A549 (cell line): ENCODE measurements at regions not wholly inside any gene's neighbourhood (a gene's known extent, or its start where the extent isn't known, plus 50 kb on each side); places are given as distances from the start of the nearest gene placed in this dataset.

Experiments used
- ATAC-seq, 2 experiments: fragments of 200-7000 bp in 1 of 2; fragments of >200 bp in 1 of 2; cut with Nextera tagmentation in 1 of 2; cut with Tn5 transposase in 1 of 2; 3 replicates each; pipeline versions ENCODE4 v1.8.0 to v1.9.1; 2018 to 2020; ENCODE audit warnings: mild to moderate bottlenecking in 1 of 2, moderate library complexity in 1 of 2
- CTCF ChIA-PET: fragments of 300-600 bp; sonication (Branson Sonifier 250); formaldehyde crosslinking; extraction: SDS; loops from one replicate; lab custom pipeline; 2021; ENCODE audit warnings: antibody characterized with exemption, inconsistent platforms; lab: Yijun Ruan, JAX
- POLR2A ChIA-PET: fragments of 350-600 bp; formaldehyde crosslinking; extraction: SDS; loops from one replicate; lab custom pipeline; 2021; ENCODE audit warnings: antibody characterized with exemption, inconsistent platforms; lab: Yijun Ruan, JAX
- DNase-seq, 2 experiments: peaks; one replicate each; pipeline versions ENCODE4 v3.0.0 to v3.0.0-alpha.2; 2011 to 2016; ENCODE audit warnings: low read depth in 1 of 2, low spot score in 1 of 2
- FAIRE-seq: peaks from 2 replicates; lab custom pipeline; 2011; peaks lifted over from hg19 to GRCh38; lab: Jason Lieb, UNC
- H3K27ac ChIP-seq, 2 experiments: fragments of >200 bp; sonication (Bioruptor Twin); formaldehyde crosslinking; 3 replicates each; pipeline ENCODE4 v1.5.1; 2016 to 2017
- H3K4me1 ChIP-seq: fragments of >200 bp; sonication (Bioruptor Twin); formaldehyde crosslinking; 3 replicates; pipeline ENCODE4 v1.6.1; 2016
- H3K4me2 ChIP-seq: fragments of >200 bp; sonication (Bioruptor Twin); formaldehyde crosslinking; 3 replicates; pipeline ENCODE4 v1.6.1; 2016
- H3K4me3 ChIP-seq: fragments of >200 bp; sonication (Bioruptor Twin); formaldehyde crosslinking; 3 replicates; pipeline ENCODE4 v1.5.1; 2016
- H3K9me3 ChIP-seq: fragments of >200 bp; sonication (Bioruptor Twin); formaldehyde crosslinking; 3 replicates; pipeline ENCODE4 v1.6.1; 2016
- CBX2 ChIP-seq: fragments of 200-600 bp; sonication (generic); IDR thresholded peaks from 2 replicates; pipeline ENCODE4 v1.6.1; 2016; ENCODE audit warnings: low read depth, mild to moderate bottlenecking, borderline replicate concordance
- CHD2 ChIP-seq: fragments of 150-350 bp; IDR thresholded peaks from 2 replicates; pipeline ENCODE4 v1.6.1; 2014; ENCODE audit warnings: low read length; ENCODE audit not compliant: partially characterized antibody
- EP300 ChIP-seq, 2 experiments: fragments of >200 bp; sonication (Bioruptor Twin); formaldehyde crosslinking; IDR thresholded peaks; 2 replicates in 1 of 2; 3 replicates in 1 of 2; pipeline ENCODE4 v1.6.1; 2016 to 2017
- FOSL2 ChIP-seq, 2 experiments: fragments of 450-650 bp in 1 of 2; fragments of >200 bp in 1 of 2; sonication (Bioruptor Twin) in 1 of 2; formaldehyde crosslinking; IDR thresholded peaks; 2 replicates each; pipeline versions ENCODE4 v1.5.0 to v1.6.1; 2016 to 2020; ENCODE audit warnings: mild to moderate bottlenecking in 1 of 2, moderate library complexity in 1 of 2
- HOXB5 ChIP-seq: fragments of 250-450 bp; sonication (Bioruptor Pico); IDR thresholded peaks from 2 replicates; pipeline ENCODE4 v1.5.0; 2020; ENCODE audit warnings: mild to moderate bottlenecking, moderate library complexity
- JUNB ChIP-seq: fragments of >200 bp; sonication (Bioruptor Twin); formaldehyde crosslinking; IDR thresholded peaks from 2 replicates; pipeline ENCODE4 v1.6.1; 2016
- KDM1A ChIP-seq: fragments of 200-600 bp; sonication (generic); IDR thresholded peaks from 2 replicates; pipeline ENCODE4 v1.6.1; 2016; ENCODE audit warnings: low read depth, mild to moderate bottlenecking
- KDM5A ChIP-seq: fragments of 200-600 bp; sonication (generic); IDR thresholded peaks from 2 replicates; pipeline ENCODE4 v1.6.1; 2016; ENCODE audit warnings: antibody characterized with exemption, mild to moderate bottlenecking
- MYC ChIP-seq: IDR thresholded peaks from 2 replicates; pipeline ENCODE4 v1.6.1; 2012; ENCODE audit warnings: mild to moderate bottlenecking, inconsistent platforms, low read length, improper control_type of control experiment, borderline replicate concordance
- POLR2A ChIP-seq: IDR thresholded peaks from 2 replicates; pipeline ENCODE4 v1.6.1; 2012; ENCODE audit warnings: mild to moderate bottlenecking, low read length
- RAD21 ChIP-seq, 2 experiments: fragments of >200 bp in 1 of 2; sonication (Bioruptor Twin) in 1 of 2; formaldehyde crosslinking in 1 of 2; IDR thresholded peaks in 1 of 2; conservative IDR thresholded peaks in 1 of 2; 2 replicates in 1 of 2; 3 replicates in 1 of 2; pipeline ENCODE4 v1.6.1; 2012 to 2018; ENCODE audit warnings: inconsistent platforms in 1 of 2
- RFX5 ChIP-seq: fragments of 450-650 bp; IDR thresholded peaks from 2 replicates; pipeline ENCODE4 v1.7.1; 2014; ENCODE audit warnings: antibody characterized with exemption, mild to moderate bottlenecking, moderate library complexity
- RNF2 ChIP-seq: fragments of 200-600 bp; sonication (generic); IDR thresholded peaks from 2 replicates; pipeline ENCODE4 v1.6.1; 2016; ENCODE audit warnings: low read depth, mild to moderate bottlenecking, antibody characterized with exemption, moderate library complexity, borderline replicate concordance
- SMC3 ChIP-seq: fragments of >200 bp; sonication (Bioruptor Twin); formaldehyde crosslinking; IDR thresholded peaks from 3 replicates; pipeline ENCODE4 v1.6.1; 2018; ENCODE audit warnings: inconsistent platforms
- ZC3H11A ChIP-seq: fragments of 450-650 bp; IDR thresholded peaks from 2 replicates; pipeline ENCODE4 v1.6.1; 2014; ENCODE audit warnings: antibody characterized with exemption, mild to moderate bottlenecking
- ZFP36 ChIP-seq: fragments of 450-650 bp; IDR thresholded peaks from 2 replicates; pipeline ENCODE4 v1.6.1; 2014; ENCODE audit warnings: borderline replicate concordance; ENCODE audit not compliant: partially characterized antibody
- ZSCAN20 ChIP-seq: fragments of 250-450 bp; sonication (Bioruptor Pico); IDR thresholded peaks from 2 replicates; pipeline ENCODE4 v1.8.0; 2022; ENCODE audit warnings: mild to moderate bottlenecking, moderate library complexity
- WGBS: methylation state at CpG from one replicate; pipeline ENCODE4 v1.1.6; 2017; ENCODE audit errors: missing lambda C conversion rate; 5-methylcytosine and 5-hydroxymethylcytosine counted together
- TF ChIP-seq, protein P1 (sequence below): fragments of 450-650 bp; IDR thresholded peaks from 2 replicates; pipeline ENCODE4 v1.6.1; 2014; ENCODE audit warnings: antibody characterized with exemption
- TF ChIP-seq, protein P2 (sequence below): fragments of >200 bp; sonication (Bioruptor Twin); formaldehyde crosslinking; IDR thresholded peaks from 2 replicates; pipeline ENCODE4 v1.6.1; 2016
- TF ChIP-seq, protein P3 (sequence below): fragments of 250-450 bp; sonication (Bioruptor Pico); IDR thresholded peaks from 2 replicates; pipeline ENCODE4 v1.5.0; 2021; ENCODE audit warnings: mild to moderate bottlenecking, moderate library complexity, borderline replicate concordance
- TF ChIP-seq, protein P4 (sequence below): IDR thresholded peaks from 2 replicates; pipeline ENCODE4 v1.6.1; 2012
- TF ChIP-seq, protein P5 (sequence below): fragments of 150-350 bp; IDR thresholded peaks from 2 replicates; pipeline ENCODE4 v1.6.1; 2014; ENCODE audit warnings: low read depth, mild to moderate bottlenecking, low read length
- TF ChIP-seq, protein P6 (sequence below): IDR thresholded peaks from 2 replicates; pipeline ENCODE4 v1.6.1; 2012
- TF ChIP-seq, protein P7 (sequence below): fragments of 250-450 bp; sonication (Bioruptor Pico); IDR thresholded peaks from 2 replicates; pipeline ENCODE4 v1.5.0; 2020; ENCODE audit warnings: low read depth, mild to moderate bottlenecking, moderate library complexity
- TF ChIP-seq, protein P8 (sequence below): fragments of >200 bp; sonication (Bioruptor Twin); formaldehyde crosslinking; IDR thresholded peaks from 3 replicates; pipeline ENCODE4 v1.5.1; 2016
- TF ChIP-seq, protein P9 (sequence below): IDR thresholded peaks from 2 replicates; pipeline ENCODE4 v1.6.1; 2012; ENCODE audit warnings: low read depth, borderline replicate concordance

DNA sequence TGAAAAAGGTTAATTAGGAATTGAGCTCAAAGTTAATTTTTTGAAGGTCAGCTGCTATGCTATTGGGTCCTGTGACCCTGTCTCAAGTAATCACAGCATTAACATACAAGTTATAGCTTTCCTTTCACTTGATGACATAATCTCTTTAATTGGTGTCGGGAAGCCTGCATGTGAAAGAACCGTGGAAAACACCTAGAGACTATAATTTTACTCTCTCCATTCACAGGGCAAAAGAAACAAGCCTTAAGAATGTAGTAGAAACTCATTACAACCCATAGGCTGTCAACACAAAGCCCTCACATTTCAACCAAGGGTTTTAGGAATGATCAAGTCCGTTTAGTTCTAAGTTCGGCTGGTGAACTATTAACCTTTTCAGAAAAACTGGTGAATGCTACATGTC lies 104.4 kb downstream of the PPM1A start:
- POLR2A ChIA-PET = no interaction called here
- Histone ChIP-seq H3K4me2 (no peak overlapping the region), H3K27ac (no peak overlapping the region)
- ATAC-seq = no peak
- CTCF ChIA-PET = interaction anchor here (9.2 kb wide), 1 partner anchor 209 kb away, joined by 126 read pairs; no protein-coding TSS in a partner anchor
- no peak for DNase-seq
- WGBS = 63% methylated on average over 4 of the region's 4 CpGs
- TF ChIP-seq, protein P1, sequence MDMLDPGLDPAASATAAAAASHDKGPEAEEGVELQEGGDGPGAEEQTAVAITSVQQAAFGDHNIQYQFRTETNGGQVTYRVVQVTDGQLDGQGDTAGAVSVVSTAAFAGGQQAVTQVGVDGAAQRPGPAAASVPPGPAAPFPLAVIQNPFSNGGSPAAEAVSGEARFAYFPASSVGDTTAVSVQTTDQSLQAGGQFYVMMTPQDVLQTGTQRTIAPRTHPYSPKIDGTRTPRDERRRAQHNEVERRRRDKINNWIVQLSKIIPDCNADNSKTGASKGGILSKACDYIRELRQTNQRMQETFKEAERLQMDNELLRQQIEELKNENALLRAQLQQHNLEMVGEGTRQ = no peak
- TF ChIP-seq JUNB = no peak
- no peak for TF ChIP-seq RFX5
- TF ChIP-seq RNF2 = no peak
- TF ChIP-seq SMC3 = no peak
- TF ChIP-seq ZSCAN20 = no peak
- TF ChIP-seq CBX2 = no peak
- TF ChIP-seq, all 56 proteins: peak for 0
- Histone ChIP-seq H3K9me3 (no peaks in the 10 kb centered on the region), H3K4me1 (no peaks in the 10 kb centered on the region), H3K4me3 (no peak overlapping the region)
- FAIRE-seq = peak; percentile 51

DNA sequence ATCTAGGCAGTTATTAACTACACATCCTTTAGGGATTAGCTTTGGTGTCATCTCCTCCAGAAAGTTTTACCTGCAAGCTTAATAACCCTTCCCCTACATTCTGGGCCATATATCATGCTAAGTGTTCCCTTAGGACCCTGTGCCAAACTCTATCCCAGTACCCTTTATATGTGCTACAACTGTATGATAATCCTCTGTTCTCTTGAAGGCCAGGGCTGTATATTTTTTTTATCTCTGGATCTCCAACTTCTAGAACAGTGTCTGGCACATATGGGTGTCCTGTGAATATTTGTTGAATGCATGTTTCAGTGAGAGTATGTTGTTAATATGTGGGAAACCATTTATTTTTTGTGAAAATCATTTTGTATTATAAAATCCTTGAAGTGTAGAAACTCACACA lies 106.7 kb downstream of the PPM1A start:
- Histone ChIP-seq H3K4me2 (no peak overlapping the region), H3K4me1 (no peaks in the 10 kb centered on the region), H3K27ac (no peak overlapping the region), H3K9me3 (no peaks in the 10 kb centered on the region), H3K4me3 (no peak overlapping the region)
- POLR2A ChIA-PET = no interaction called here
- TF ChIP-seq, protein P2, sequence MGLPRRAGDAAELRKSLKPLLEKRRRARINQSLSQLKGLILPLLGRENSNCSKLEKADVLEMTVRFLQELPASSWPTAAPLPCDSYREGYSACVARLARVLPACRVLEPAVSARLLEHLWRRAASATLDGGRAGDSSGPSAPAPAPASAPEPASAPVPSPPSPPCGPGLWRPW = no peak
- TF ChIP-seq, protein P3, sequence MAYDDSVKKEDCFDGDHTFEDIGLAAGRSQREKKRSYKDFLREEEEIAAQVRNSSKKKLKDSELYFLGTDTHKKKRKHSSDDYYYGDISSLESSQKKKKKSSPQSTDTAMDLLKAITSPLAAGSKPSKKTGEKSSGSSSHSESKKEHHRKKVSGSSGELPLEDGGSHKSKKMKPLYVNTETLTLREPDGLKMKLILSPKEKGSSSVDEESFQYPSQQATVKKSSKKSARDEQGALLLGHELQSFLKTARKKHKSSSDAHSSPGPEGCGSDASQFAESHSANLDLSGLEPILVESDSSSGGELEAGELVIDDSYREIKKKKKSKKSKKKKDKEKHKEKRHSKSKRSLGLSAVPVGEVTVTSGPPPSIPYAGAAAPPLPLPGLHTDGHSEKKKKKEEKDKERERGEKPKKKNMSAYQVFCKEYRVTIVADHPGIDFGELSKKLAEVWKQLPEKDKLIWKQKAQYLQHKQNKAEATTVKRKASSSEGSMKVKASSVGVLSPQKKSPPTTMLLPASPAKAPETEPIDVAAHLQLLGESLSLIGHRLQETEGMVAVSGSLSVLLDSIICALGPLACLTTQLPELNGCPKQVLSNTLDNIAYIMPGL = no peak
- TF ChIP-seq MYC (no peak), KDM1A (no peak), EP300 (IDR thresholded peaks at IDR 0.05) (no peak)
- TF ChIP-seq, protein P4, sequence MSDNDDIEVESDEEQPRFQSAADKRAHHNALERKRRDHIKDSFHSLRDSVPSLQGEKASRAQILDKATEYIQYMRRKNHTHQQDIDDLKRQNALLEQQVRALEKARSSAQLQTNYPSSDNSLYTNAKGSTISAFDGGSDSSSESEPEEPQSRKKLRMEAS = no peak
- CTCF ChIA-PET = interaction anchor here (1.3 kb wide), 1 partner anchor 24 kb away, joined by 4 read pairs; no protein-coding TSS in a partner anchor
- DNase-seq (no peak), ATAC-seq (no peak), FAIRE-seq (no peak)

DNA sequence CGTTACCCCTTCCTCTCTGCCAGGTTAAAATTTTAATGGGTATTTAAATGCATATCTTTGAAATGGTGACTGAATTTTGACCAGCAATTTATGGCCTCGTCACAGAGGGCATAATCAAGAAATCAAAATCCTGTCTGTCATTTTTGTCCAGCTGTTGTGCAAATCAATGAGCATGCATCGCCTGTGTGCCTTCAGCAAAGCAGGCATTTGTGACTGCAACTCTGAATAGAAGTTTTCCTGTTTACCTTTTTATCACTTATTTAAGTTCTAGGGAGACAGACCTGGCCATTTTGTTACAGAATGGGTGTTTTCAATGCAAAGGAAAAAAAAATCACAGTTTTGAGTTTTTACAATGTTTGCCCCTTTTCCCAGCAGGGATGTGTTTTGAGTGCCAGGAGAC lies 107.4 kb downstream of the PPM1A start:
- Histone ChIP-seq H3K4me1 (no peaks in the 10 kb centered on the region), H3K4me2 (no peak overlapping the region), H3K4me3 (no peak overlapping the region), H3K9me3 (no peaks in the 10 kb centered on the region), H3K27ac (no peak overlapping the region)
- ChIA-PET CTCF (interaction anchor here (1.3 kb wide), 1 partner anchor 25 kb away, joined by 4 read pairs; no protein-coding TSS in a partner anchor), POLR2A (no interaction called here)
- ATAC-seq (no peak), FAIRE-seq (no peak), DNase-seq (no peak)
- WGBS = 25% methylated on average over 3 of the region's 3 CpGs
- TF ChIP-seq KDM5A (no peak), FOSL2 (IDR thresholded peaks at IDR 0.05) (no peak), FOSL2 (CRISPR knock-in tag; IDR thresholded peaks at IDR 0.05) (no peak), POLR2A (no peak), ZC3H11A (no peak), ZFP36 (no peak), CHD2 (no peak), HOXB5 (no peak), RAD21 (conservative IDR thresholded peaks at IDR 0.05 in 1 of 2, IDR thresholded peaks at IDR 0.05 in 1 of 2) (no peak)
- TF ChIP-seq, protein P5, sequence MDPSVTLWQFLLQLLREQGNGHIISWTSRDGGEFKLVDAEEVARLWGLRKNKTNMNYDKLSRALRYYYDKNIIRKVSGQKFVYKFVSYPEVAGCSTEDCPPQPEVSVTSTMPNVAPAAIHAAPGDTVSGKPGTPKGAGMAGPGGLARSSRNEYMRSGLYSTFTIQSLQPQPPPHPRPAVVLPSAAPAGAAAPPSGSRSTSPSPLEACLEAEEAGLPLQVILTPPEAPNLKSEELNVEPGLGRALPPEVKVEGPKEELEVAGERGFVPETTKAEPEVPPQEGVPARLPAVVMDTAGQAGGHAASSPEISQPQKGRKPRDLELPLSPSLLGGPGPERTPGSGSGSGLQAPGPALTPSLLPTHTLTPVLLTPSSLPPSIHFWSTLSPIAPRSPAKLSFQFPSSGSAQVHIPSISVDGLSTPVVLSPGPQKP = no peak
- TF ChIP-seq, protein P6, sequence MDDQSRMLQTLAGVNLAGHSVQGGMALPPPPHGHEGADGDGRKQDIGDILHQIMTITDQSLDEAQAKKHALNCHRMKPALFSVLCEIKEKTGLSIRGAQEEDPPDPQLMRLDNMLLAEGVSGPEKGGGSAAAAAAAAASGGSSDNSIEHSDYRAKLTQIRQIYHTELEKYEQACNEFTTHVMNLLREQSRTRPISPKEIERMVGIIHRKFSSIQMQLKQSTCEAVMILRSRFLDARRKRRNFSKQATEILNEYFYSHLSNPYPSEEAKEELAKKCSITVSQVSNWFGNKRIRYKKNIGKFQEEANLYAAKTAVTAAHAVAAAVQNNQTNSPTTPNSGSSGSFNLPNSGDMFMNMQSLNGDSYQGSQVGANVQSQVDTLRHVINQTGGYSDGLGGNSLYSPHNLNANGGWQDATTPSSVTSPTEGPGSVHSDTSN = no peak
- TF ChIP-seq, protein P7, sequence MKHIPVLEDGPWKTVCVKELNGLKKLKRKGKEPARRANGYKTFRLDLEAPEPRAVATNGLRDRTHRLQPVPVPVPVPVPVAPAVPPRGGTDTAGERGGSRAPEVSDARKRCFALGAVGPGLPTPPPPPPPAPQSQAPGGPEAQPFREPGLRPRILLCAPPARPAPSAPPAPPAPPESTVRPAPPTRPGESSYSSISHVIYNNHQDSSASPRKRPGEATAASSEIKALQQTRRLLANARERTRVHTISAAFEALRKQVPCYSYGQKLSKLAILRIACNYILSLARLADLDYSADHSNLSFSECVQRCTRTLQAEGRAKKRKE (CRISPR knock-in tag) = no peak
- TF ChIP-seq, protein P8, sequence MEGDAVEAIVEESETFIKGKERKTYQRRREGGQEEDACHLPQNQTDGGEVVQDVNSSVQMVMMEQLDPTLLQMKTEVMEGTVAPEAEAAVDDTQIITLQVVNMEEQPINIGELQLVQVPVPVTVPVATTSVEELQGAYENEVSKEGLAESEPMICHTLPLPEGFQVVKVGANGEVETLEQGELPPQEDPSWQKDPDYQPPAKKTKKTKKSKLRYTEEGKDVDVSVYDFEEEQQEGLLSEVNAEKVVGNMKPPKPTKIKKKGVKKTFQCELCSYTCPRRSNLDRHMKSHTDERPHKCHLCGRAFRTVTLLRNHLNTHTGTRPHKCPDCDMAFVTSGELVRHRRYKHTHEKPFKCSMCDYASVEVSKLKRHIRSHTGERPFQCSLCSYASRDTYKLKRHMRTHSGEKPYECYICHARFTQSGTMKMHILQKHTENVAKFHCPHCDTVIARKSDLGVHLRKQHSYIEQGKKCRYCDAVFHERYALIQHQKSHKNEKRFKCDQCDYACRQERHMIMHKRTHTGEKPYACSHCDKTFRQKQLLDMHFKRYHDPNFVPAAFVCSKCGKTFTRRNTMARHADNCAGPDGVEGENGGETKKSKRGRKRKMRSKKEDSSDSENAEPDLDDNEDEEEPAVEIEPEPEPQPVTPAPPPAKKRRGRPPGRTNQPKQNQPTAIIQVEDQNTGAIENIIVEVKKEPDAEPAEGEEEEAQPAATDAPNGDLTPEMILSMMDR = no peak
- TF ChIP-seq, protein P2 = no peak
- TF ChIP-seq, protein P9, sequence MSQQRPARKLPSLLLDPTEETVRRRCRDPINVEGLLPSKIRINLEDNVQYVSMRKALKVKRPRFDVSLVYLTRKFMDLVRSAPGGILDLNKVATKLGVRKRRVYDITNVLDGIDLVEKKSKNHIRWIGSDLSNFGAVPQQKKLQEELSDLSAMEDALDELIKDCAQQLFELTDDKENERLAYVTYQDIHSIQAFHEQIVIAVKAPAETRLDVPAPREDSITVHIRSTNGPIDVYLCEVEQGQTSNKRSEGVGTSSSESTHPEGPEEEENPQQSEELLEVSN = no peak
